Embryonic facial prominence (tissue), 1 donor: ENCODE measurements at regions not wholly inside any gene's neighbourhood (a gene's known extent, or its start where the extent isn't known, plus 50 kb on each side); places are given as distances from the start of the nearest gene placed in this dataset.

Experiments
- DNase-seq: peaks from one replicate; pipeline ENCODE4 v3.0.0-alpha.2; 2016; ENCODE audit errors: extremely low spot score

DNA sequence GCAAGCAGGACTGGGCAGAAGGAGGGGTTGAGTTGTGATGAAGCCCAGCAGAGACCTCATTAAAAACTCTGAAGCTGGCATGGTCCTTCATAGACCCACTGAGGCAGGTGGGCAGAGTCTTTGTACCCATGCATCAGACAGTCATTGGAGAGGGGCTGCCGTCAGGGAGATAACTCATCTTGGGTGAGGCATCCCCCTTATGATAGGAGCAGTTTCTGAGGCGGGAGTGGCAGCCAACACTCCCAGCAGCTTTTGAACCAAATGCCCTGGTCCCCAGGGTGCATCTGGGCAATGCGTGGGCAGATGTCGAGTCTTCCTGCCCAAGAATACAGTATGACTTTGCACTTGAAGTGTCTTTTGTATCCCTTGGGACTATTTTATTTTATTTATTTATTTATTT lies 68.1 kb downstream of the HTR5A start:
- no peak for DNase-seq

- DNase-seq = no peak
Measured at GRCh38 chr7:155141562-155141961, 71.4 kb downstream of the HTR5A start.

DNA sequence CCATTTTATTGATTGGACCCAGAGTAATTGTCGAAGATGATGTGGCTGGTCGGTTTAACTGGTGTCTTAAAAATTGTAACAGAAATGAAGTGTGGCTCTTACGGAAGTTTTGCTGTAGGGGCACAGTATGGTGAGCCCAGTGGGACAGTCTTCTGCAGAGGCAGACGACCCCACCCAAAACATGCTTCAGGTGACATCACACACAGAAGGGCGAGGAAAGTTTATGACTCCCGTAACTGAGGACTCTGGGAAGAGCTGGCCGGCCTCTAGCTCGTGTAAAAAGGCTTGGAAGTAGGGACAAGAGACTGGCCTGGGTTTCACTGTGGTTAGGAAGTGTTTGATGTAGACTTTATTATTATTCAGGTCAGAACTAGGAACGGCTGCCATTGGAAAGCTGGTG lies 73.3 kb downstream of the HTR5A start:
- DNase-seq = no peak

- no peak for DNase-seq
Measured at GRCh38 chr7:155144371-155144770, 74.2 kb downstream of the HTR5A start.

- DNase-seq = no peak
Measured at GRCh38 chr7:155145477-155146255, 75.5 kb downstream of the HTR5A start.

DNA sequence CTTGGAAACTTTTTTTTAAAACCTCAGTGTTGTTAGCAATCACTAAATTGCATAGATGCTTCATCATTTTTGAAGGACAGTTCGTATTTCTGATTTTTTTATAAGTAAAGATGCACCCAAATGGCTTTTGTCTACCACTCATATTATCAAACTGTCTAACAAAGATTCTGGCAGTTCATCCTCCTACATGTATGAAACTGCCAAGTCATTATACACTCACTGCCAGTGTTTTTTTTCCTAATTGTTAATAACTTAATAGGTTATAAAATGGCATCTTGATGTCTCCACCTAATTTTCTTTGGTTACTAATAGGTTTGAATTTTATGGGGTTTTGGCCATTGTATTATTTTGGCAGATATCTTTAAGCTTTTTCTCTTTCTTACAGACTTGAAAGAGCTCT lies 77.0 kb downstream of the HTR5A start:
- no peak for DNase-seq

GRCh38 chr7:155147624-155148023 lies 77.5 kb downstream of the HTR5A start:
- no peak for DNase-seq

DNA sequence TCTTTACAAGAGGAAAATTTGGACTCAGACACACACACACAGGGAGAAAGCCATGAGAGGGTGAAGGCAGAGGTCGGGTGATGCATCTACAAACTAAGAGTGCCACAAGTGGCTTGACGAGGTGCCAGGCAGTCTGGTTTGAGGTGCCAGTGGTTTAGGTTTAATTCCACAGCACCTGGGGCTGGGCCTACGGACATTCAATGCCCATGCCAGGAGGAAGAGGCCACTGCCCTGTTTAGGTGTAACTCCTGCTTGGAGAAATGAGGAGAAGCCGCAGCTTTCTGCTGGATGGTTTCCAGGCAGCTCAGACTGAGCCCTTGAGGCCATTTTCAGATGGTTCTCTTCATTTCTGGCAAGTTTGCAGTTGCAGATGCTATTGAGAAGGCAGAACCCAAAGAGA lies 83.6 kb downstream of the HTR5A start:
- DNase-seq = no peak

DNA sequence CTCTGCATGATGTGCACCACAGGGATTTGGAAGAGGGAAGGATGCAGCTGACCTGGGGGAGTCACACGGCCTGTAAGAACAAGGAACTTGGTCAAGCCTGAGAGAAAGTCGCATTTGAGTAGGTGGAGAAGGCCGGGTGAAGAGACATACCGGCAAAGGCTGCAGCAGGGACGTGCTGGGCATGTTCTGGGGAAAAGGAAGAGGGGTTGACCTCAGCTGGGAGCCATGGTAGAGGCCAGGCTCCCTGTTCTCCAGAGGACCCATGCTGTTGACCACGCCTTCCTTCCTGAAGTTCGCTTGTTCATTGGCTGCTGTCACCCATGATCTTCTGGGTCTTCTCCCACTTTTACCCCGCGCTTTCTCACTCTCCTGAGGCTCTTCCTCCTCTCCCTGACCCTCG lies 84.5 kb downstream of the HTR5A start:
- no peak for DNase-seq

DNA sequence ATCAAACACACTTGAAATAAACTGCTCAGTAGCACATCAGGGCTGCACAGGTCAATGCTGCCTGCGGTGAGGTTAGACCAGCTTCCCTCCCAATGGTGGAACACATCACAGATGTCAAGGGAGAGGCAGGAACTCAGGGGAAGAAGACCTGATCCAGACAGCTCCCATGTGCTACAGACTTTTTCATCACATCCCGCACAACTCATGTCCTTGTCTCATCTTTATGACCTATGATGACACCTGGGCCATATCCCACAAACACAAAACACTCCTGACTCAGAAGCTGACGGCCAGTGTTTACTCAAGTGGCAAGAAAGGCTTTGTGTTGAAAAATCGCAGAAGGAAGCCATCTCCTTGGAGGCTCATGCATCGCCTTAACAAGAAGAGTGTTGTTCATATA lies 91.6 kb downstream of the HTR5A start:
- DNase-seq = no peak

- no peak for DNase-seq
Measured at GRCh38 chr7:155162422-155162821, 92.3 kb downstream of the HTR5A start.

DNA sequence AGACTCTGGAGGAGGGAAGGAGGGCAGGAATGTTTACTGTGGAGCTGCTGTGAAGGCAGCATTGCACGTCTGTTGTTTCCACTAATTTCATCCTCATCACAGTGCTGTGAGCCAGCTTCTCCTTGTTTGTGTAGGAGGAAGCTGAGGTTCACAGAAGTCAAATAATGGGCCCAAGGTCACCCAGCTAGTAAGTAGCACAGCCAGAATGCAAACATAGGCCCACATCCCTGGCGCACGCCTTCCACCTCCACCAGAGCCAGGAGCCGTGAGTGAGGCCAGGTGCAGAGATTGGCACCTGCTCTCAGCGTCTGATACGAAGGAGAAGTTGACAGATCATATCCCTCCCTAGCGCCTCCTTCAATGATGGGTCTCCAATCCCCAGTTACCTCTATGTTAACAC lies 93.6 kb downstream of the HTR5A start:
- DNase-seq = no peak

DNA sequence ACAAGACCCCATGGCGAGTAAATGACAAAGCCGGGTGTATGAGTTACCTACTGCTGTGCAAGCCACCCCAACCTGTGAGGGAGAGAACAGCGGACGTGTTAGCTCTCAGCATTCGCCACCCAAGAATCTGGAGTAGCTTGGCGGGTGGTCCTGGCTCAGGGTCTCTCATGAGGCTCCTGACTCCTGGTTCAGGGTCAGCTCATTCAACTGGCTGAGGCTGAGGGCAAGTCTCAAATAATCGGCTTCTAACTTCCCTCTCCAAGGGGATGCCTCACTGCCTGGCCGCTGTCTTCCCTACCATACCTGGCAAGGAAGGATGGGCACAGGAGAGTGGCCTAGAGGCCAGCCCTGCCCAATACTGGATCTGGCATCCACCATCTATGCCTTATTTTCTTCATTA lies 94.2 kb downstream of the HTR5A start:
- DNase-seq = no peak

GRCh38 chr7:155166108-155166507 lies 96.0 kb downstream of the HTR5A start:
- no peak for DNase-seq

DNA sequence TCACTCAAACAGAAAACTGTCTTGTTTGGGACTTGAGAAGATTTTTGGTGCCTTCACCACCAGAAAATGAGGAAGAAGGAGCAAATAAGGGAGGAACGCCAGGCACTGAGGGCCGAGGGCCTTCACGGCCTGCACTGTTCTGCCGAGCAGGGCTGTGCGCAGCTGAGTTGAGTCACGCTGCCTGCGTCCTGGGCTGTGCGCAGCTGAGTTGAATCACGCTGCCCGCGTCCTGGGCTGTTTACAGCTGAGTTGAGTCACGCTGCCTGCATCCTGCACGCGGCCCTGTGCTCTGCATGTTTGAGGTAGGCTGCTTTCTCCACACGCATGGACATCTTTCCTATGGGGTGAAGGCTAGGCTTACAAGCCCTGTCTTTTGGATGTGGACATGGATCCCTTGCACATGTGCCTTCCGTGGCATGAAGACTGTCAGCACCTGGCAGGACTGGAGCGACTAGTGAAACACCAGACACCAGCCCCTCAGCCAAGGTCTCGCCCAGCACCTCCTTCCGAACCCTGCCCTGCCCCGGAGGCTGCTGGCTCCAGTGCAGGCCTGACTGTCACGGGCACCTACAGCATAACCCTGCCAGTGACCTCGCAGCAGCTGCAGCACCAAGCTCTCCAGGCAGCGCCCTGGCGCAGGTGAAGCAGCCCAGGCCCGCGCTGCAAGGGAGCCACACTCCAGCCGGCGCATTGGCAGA lies 96.7 kb downstream of the HTR5A start:
- no peak for DNase-seq

DNA sequence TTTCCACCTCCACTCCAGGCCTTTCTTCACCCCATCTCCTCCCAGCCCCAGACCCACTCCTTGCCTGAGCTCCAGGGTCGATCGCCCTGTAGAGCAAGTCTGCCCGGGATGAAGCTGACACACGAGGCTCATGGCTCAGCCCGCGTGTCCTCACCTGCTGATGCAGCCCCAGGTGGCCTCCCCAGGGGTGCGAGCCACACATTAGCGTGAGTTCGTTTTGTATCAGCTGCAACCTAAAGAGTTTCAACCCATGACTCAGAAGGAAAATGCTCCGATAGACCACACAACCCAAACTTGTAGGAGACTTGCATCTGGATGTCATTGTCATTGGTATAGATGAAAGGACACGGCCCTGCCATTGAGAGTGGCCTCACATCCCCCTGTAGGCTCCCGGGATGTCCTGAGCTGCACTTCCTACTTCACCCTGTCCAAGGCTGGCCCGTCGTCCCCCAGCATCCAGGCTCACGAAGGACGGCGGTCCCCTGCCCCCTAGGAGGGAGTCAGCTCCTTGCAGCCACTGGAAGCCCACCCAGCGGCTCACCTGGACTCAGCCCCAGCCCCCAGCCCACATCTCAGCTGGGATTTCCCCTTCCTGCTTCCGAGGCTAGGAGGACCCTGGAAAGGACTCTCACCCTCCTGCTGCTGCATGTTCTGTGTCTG lies 97.7 kb downstream of the HTR5A start:
- no peak for DNase-seq

DNA sequence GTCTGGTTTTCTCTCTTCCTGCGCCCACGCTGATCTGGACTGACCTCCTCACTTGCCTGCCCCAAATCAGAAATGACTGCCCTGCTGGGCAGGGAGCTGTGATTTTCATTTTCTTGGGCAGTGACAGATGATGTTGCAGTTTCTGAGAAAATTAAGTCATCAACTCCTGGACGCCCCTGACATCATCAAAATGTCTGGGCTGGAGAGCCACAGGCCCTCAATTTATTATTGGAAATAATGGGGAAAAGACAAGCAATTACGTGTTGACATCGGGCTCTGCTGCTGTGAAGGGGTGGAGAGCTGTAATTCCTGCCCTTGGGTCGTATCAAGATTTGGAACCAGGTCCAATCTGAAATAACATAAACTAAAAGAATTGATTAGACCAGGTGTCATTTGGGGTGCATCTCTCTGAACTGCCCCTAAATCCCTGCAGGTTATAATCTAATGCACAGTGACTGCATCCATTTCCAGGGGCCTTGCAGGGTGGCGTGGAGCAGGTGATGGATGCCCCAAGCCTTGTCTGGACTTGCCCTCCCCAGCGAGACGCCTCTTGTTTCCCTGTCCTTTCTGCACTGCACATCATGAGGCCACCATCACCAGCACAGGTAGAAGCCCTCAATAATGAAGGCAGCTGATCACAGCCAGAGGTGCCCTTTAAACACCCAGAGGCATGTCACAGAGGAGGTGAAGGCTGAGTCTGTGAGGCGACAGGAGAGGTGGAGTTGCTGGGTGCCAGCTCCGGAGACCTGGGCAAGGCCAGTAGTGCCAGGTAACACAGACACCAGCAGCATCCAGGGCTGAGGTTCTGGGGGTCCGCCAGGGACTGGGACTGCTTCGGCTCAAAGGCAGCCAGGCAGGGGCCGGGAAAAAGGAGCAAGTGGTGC lies 98.7 kb downstream of the HTR5A start:
- no peak for DNase-seq

DNA sequence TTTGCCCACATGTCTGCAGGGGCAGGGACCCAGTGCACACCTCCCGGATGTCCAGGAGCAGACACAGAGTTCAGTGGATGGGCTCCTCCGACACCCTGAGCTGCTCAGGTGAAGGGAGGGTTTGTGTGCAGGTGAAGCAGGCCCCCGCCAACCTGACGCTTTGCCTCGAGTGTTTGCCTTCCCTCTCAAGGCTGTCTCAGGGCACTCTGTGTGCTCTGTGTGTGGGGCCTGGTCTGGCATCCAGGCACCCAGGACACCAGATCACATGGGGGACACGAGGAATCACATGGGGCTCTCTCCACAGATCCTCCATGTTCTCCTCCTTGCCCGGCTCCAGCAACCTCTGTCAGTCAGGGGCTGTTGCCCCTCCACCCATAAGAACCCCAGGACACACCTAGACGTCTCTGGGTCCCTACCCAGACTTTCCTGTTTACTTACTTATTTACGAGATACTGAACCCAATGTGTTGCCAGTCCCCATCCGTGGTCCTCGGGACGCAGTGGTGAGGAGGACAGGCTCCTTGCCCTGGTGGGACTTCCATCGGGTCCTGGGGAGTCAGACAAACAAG lies 99.5 kb downstream of the HTR5A start:
- DNase-seq = no peak

- no peak for DNase-seq
Measured at GRCh38 chr7:155170331-155170730, 100.2 kb downstream of the HTR5A start.

DNA sequence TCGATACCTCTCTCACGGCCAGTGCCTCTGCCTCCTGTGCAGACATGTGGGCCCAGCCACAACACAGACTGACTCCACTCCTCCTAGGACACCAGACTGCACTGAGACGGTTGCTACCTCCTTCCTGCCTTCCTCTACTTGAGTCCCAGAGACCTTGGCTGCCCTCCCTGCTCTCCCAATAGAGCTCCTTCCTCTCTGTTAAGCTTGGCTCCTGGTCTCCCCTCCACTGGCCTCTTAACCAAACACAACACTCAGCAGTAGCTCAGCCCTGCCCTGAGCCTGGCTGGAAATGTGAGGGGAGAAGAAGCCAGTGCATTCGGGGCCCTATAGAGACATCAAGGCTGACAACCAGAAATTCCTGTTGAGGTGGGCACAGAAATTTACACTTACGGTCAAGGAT lies 102.0 kb downstream of the HTR5A start:
- no peak for DNase-seq

- DNase-seq = no peak
Measured at GRCh38 chr7:155173905-155174304, 103.8 kb downstream of the HTR5A start.

DNA sequence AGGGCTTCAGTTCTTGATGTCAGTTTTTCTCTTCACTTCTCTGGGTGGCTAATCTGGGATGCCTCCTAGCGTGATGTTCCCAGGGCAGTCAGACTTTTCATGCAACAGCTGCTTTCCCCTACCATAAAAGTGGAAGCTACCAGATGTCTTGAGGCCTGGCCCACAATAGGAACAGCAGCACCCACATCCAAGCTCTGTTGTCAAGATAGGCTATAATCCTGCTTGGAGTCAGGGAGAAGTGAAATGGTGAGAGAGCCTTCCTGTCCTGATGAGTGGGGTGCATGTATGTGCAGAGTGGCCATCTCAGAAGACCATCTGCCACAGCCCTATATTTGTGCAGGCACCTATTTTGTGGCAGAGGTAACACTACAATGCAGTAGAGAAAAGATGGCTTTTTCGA lies 108.0 kb downstream of the HTR5A start:
- DNase-seq = no peak
